ENCODE measurements at regions not wholly inside any gene's neighbourhood (a gene's known extent, or its start where the extent isn't known, plus 50 kb on each side); places are given as distances from the start of the nearest gene placed in this dataset.

DNA sequence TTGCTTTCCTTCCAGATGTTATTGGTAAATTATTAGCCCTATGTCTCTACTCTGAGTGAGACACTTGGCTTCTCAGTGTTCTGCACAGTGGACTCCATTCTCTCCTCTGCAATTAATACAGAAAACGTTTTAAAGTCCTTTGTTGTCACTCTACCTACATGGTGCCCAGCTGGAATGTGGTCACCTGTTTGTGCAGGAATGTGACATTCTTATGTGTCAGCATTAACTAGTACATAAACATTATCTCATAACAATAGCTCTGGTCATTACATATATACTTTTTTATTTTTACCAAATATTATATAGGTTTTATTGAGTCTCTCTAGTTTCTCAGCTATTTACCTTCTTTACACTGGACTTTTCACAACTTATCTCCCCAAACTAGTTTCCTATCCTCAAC is 147.0 kb upstream of the KCNMB2 start:
- TF ChIP-seq, protein P1, sequence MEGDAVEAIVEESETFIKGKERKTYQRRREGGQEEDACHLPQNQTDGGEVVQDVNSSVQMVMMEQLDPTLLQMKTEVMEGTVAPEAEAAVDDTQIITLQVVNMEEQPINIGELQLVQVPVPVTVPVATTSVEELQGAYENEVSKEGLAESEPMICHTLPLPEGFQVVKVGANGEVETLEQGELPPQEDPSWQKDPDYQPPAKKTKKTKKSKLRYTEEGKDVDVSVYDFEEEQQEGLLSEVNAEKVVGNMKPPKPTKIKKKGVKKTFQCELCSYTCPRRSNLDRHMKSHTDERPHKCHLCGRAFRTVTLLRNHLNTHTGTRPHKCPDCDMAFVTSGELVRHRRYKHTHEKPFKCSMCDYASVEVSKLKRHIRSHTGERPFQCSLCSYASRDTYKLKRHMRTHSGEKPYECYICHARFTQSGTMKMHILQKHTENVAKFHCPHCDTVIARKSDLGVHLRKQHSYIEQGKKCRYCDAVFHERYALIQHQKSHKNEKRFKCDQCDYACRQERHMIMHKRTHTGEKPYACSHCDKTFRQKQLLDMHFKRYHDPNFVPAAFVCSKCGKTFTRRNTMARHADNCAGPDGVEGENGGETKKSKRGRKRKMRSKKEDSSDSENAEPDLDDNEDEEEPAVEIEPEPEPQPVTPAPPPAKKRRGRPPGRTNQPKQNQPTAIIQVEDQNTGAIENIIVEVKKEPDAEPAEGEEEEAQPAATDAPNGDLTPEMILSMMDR (conservative IDR thresholded peaks at IDR 0.05): no peak
- TF ChIP-seq ZFX (IDR thresholded peaks at IDR 0.05): no peak

Data from C4-2B (cell line).